Mucosa of stomach (tissue), 1 donor: ENCODE measurements at regions not wholly inside any gene's neighbourhood (a gene's known extent, or its start where the extent isn't known, plus 50 kb on each side); places are given as distances from the start of the nearest gene placed in this dataset.

Experiments used
- H3K27me3 ChIP-seq: one replicate; pipeline ENCODE4 v1.7.0; 2013; ENCODE audit warnings: mild to moderate bottlenecking, low read length; ENCODE audit not compliant: control insufficient read depth, insufficient read depth
- H3K36me3 ChIP-seq: one replicate; pipeline ENCODE4 v1.7.0; 2013; ENCODE audit warnings: low read length; ENCODE audit not compliant: control insufficient read depth, insufficient read depth
- H3K4me1 ChIP-seq: one replicate; pipeline ENCODE4 v1.7.0; 2013; ENCODE audit warnings: mild to moderate bottlenecking, low read length; ENCODE audit not compliant: control insufficient read depth, insufficient read depth
- H3K4me3 ChIP-seq: one replicate; pipeline ENCODE4 v1.7.0; 2013; ENCODE audit warnings: low read length
- H3K9ac ChIP-seq: one replicate; pipeline ENCODE4 v1.7.0; 2013; ENCODE audit warnings: mild to moderate bottlenecking, low read length, moderate library complexity
- H3K9me3 ChIP-seq: one replicate; pipeline ENCODE4 v1.7.0; 2013; ENCODE audit warnings: mild to moderate bottlenecking, low read length, moderate library complexity; ENCODE audit not compliant: control insufficient read depth
- donor health status: Pancreatic carcinoma.

DNA sequence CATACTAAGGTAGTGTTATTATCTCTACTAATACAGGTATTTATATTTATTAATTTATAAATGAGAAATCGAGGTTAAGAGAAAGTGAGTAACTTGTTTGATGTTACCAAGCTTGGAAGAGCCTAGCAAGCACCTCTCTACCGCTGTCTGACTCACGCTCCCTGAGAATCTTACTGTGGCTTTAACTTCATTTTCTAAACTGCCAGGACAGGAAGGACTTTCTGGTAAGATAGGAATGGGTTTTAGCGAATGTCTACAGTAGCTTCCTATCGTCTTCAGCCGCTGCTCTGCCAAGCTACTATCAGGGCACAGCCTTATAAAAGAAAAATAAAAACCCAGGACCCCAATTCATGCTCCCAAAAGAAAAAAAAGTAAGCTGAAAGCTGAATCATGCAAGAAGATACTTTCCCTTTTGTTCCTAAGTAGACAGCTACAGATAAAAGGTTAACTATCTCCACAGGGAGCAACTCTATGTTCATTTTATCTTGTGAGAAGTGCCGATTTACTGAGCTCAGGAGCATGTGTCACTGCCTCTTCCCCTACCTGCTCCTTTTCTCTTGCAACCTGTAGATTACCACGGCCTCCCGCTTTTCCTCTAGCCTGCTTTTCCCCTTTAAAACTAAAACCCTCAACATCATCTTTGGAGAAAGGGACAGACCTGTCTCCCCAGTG is 60.2 kb downstream of the THNSL1 start:
- Histone ChIP-seq H3K36me3 (no peaks in the 10 kb centered on the region), H3K9me3 (no peaks in the 10 kb centered on the region), H3K9ac (no peak overlapping the region), H3K27me3 (no peaks in the 10 kb centered on the region), H3K4me1 (peaks cover 24% of the 10 kb centered on the region), H3K4me3 (no peak overlapping the region)

DNA sequence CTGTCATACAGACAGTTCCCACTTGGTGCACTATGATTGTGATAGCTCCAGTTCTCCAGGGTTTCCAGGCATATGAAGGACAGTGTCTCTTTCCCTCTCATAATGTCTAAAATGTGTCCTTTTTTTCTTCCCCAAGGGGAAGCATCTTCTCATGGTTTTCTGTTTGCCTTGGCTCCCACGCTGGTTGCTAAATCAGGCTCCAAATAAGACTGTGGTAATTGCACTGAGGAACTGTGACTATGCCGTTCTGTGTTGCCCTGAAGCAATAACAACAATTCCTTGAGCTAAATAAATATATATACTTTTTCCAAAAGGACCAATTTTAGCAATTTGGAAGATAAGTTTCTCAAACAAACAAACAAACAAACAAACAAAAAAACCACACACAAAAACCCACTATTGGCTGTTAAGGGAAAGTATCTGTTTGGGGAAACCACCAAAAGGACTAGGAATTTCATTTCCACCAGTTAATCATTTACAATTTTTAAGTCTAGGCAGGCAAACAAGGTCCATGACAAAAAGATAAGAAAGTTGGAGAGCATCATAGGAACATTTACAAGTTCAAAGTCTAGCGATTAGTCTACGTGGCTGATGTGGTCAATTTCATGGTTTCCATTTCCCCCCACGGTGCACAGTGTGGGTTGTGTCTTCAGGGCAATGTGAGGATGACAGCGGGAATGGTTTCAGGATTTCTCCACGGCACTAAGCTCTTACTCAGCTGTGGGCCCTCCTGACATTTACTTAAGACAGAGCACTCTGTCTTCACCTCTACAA is 62.4 kb downstream of the THNSL1 start:
- Histone ChIP-seq H3K36me3 (no peaks in the 10 kb centered on the region), H3K4me3 (no peak overlapping the region), H3K27me3 (no peaks in the 10 kb centered on the region), H3K9ac (peak overlapping the region; percentile 13), H3K4me1 (peaks cover 24% of the 10 kb centered on the region), H3K9me3 (no peaks in the 10 kb centered on the region)

DNA sequence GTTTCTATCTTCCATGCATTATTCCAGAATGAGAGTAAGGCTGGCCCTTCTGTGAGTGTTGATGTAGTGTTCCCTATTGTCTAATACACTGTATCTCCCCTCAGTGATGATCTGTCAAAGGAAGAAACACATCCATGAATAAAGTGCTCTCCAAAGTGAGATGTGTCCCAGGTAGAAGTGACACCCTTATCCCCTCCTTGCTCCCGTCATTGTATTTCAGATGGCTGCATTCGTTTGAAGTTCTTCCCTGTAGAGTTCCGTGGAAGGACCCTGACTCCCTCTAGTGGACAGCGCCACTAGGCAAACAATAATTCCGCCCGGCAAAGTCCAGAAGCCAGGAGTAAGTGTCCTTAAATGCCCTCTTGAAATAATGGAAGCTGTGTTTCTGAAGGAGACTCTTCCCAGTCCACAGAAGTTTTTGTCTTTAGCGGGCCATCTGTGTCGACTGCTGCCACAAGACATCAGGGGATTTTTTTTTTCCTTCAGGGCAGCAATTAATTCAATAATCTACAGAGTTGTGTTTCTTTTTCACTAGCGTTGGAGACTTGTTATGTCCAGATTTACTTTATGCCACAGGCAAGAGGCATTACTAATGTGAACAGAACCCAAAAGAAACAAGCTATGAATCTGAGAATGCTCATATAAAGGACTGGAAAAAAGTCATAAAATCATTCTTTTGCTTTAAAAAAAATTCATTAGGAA is 64.6 kb downstream of the THNSL1 start:
- Histone ChIP-seq H3K27me3 (no peaks in the 10 kb centered on the region), H3K4me3 (no peak overlapping the region), H3K9ac (no peak overlapping the region), H3K4me1 (peaks cover 24% of the 10 kb centered on the region), H3K9me3 (no peaks in the 10 kb centered on the region), H3K36me3 (no peaks in the 10 kb centered on the region)

DNA sequence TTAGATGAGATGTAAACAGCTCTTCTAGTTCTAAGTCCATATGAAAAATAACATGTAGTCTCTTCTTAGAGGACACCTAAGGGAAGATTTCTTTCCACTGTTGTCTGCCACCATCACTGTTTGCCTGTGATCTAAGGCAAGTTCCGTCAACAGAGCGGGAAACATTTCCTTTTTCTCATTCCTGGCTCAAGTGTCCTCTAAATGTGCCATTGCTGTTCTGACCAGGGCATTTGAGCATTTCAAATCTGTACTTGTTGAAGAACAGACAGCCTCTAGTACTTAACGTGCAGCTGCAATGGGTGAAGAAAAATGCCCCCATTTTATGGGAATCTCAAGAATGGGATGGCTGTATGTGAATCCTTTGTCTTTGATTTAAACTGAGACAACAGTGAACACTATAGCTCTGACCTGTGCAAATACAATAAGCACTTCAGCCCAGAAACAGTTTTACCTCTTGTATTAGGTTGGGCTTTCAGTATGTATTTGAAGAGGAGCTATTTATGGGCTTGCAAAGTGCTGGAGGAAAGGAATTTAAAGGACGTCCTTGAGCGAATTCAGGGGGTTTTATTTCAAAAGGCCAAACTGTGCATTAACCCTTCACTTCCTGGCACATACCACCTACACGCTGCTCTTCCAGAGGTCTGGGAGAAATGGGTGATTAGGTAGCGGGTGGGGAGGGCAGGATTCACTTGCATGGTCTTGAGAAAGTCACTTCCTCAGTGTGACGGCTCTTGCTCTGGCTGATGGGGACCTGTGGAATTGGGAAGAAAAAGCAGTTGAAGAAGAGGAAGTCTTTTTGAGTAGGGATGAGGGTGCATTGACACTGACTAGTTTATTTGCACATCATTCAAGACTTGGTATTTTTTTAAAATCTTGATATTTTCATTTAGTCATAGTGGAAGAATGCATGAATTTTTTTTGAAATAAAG is 66.1 kb downstream of the THNSL1 start:
- H3K9ac ChIP-seq, result no peak overlapping the region
- no peaks in the 10 kb centered on the region for H3K36me3 ChIP-seq
- H3K4me1 ChIP-seq, result peaks cover 24% of the 10 kb centered on the region
- no peak overlapping the region for H3K4me3 ChIP-seq
- no peaks in the 10 kb centered on the region for H3K9me3 ChIP-seq
- no peaks in the 10 kb centered on the region for H3K27me3 ChIP-seq

DNA sequence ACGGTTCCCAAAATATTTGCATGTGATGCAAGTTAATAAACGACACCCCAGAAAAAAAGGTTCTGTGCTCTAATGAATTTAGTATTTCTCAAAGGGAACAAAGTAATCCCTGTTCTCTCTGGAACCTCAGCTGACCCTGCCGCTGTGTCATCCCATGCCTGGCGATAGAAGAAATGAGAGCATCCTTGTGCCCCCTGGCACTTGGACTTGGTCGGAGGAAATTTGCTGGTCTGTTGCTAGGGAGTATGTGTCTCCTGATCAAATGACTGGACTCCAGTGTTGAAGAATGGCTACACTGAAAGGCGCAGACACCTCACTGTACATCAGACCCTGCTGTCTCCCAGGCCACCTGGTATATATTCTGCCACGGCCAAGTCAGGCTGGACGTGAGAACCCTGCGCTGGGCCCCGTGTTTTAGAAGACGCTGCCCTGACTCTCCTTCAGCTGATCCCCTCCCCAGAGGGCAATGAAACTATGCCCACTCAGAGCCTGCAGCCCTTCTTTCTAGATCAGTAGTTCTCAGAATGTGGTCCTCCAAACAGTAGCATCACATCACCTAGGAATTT is 67.2 kb downstream of the THNSL1 start:
- H3K4me1 ChIP-seq, result peaks cover 21% of the 10 kb centered on the region
- no peaks in the 10 kb centered on the region for H3K27me3 ChIP-seq
- H3K9me3 ChIP-seq, result no peaks in the 10 kb centered on the region
- H3K9ac ChIP-seq, result no peak overlapping the region
- H3K36me3 ChIP-seq, result no peaks in the 10 kb centered on the region
- no peak overlapping the region for H3K4me3 ChIP-seq

DNA sequence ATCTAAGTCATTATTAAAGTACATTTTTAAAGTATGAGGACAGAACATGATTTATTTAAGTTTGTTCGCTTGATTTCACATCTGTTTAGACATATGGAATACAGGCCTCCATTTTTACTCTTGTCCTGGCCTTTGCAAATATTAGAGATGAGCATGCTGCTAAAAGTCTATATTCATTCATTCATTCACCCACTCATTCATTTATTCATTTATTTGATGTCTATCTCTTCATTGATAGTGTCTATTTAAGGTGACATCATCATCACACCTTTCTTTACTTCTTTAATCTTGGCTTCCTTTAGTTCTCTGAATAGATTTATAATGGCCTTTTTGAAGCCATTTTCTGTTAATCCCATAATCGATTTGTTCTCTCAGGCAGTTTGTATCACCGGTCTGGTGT is 68.0 kb downstream of the THNSL1 start:
- Histone ChIP-seq H3K4me1 (peaks cover 16% of the 10 kb centered on the region), H3K4me3 (no peak overlapping the region), H3K36me3 (no peaks in the 10 kb centered on the region)

DNA sequence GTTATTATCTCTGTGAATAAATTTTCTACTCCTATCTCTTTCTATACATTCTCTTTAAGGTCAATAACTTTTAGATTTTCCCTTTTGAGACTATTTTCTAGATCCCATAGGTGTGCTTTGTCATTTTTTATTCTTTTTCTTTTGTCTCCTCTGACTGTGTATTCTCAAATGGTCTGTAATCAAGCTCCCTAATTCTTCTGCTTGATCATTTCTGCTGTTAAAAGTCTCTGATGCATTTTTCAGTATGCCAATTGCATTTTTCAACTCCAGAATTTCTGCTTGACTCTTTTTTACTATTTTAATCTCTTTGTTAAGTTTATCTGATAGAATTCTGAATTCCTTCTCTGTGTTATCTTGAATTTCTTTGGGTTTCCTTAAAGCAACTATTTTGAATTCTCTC is 78.2 kb downstream of the THNSL1 start:
- H3K9ac ChIP-seq, result no peak overlapping the region
- H3K9me3 ChIP-seq, result no peaks in the 10 kb centered on the region
- no peak overlapping the region for H3K4me3 ChIP-seq
- no peaks in the 10 kb centered on the region for H3K27me3 ChIP-seq
- H3K36me3 ChIP-seq, result no peaks in the 10 kb centered on the region
- no peaks in the 10 kb centered on the region for H3K4me1 ChIP-seq

More for the DNA sequence above, 68.0 kb downstream of the THNSL1 start:
- Histone ChIP-seq H3K9ac (no peak overlapping the region), H3K27me3 (no peaks in the 10 kb centered on the region), H3K9me3 (no peaks in the 10 kb centered on the region)

DNA sequence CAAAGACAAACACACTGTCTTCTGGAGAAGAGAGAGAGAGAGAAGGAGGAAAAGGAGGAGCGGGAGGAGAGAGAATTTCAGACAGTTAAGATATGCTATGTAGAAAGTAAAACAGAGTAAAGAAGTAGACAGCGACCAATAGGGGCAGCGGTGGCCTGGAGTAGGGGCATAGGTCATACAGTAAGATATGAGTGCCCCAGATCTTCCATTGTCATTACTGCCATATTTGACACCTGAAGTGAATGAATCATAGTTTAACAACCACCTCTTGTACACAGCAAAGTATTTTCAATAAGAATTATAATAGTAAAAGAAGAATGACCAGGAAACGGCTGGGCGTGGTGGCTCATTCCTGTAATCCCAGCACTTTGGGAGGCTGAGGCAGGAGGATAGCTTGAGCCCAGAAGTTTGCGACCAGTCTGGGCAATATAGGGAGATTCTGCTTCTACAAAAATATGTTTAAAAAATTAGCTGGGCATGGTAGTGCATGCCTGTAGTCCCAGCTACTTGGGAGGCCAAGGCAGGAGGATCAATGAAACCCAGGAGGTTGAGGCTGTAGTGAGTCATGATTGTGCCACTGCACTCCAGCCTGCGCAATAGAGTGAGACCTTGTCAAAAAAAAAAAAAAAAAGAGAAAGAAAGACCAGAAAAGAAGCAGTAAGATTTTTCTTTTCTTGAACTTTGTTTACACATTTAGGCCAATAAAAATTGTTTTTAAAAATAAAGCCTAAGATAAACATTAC is 77.0 kb upstream of the GPR158 start:
- Histone ChIP-seq H3K9ac (no peak overlapping the region), H3K4me3 (no peak overlapping the region), H3K4me1 (peaks cover 7% of the 10 kb centered on the region), H3K9me3 (no peaks in the 10 kb centered on the region), H3K27me3 (no peaks in the 10 kb centered on the region), H3K36me3 (no peaks in the 10 kb centered on the region)

DNA sequence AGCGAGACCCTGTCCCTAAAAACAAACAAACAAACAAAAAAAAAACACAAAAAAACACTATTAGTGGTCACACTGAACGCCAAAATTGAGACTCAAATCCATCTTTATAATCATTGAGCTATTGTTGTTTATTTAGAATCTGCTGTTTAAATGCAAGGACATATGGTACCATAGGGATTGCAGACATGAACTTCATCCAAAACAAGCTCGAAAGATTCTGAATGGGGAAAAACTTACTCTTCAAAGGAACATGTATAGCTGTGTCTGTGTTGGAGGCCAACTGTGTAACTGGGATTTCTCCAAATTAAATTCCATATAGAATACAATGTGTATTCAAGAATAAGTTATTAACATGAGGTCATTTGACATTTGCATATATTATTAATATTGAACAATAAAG is 74.7 kb upstream of the GPR158 start:
- Histone ChIP-seq H3K9me3 (no peaks in the 10 kb centered on the region), H3K36me3 (no peaks in the 10 kb centered on the region), H3K4me3 (no peak overlapping the region), H3K4me1 (peaks cover 7% of the 10 kb centered on the region), H3K9ac (no peak overlapping the region), H3K27me3 (no peaks in the 10 kb centered on the region)

DNA sequence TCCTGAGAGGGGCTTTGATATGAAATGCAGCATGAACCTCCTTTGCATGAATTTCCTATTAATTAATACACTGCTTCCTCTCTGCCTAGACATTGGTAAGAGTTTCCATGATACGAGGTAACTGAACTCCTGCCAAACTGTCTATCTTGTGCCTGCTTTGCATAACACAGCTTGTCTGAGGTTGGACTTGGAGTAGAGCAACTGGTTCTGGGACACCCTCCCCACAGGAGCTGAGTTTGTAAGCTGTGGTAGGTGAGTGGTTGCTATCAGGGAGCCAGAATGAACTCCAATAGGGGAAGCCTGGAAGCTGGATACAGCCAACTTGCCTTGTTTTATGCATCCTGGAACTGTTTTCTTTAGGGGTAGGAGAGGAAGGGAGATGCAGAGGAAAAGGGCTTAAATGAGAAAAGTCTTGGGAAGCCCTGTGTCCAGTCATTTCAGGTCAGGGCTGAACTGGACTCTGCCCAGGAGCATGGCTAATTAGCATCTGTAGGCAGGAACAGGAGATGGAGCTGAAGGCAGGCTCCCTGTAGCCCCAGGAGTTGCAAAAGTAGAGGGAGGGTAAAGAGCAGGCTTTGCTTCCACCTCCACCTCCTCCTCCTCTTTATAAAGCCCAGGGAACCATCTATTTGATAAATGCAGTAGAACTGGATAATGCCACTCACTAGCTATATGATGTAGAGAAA is 73.2 kb upstream of the GPR158 start:
- no peak overlapping the region for H3K4me3 ChIP-seq
- H3K36me3 ChIP-seq, result no peaks in the 10 kb centered on the region
- peaks cover 7% of the 10 kb centered on the region for H3K4me1 ChIP-seq
- H3K9me3 ChIP-seq, result no peaks in the 10 kb centered on the region
- no peak overlapping the region for H3K9ac ChIP-seq
- H3K27me3 ChIP-seq, result no peaks in the 10 kb centered on the region
